ENCODE measurements at regions not wholly inside any gene's neighbourhood (a gene's known extent, or its start where the extent isn't known, plus 50 kb on each side); places are given as distances from the start of the nearest gene placed in this dataset.

DNA sequence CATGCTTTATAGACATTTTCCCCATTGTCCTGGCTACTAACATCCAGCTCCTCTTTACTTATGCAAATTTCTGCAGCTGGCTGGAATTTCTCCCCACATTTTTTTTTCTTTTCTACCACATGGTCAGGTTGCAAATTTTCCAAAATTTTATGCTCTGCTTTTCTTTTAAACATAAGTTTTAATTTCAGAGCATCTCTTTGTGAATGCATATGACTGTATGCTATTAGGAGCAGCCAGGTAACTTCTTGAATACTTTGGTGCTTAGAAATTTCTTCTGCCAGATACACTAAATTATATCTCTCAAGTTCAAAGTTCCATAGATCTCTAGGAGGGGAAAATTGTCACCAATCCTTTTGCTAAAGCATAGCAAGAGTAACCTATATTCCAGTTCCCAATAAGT, 365.9 kb downstream of the LRFN5 start:
- DNase-seq (ENCODE audit: low spot score) = no peak

DNA sequence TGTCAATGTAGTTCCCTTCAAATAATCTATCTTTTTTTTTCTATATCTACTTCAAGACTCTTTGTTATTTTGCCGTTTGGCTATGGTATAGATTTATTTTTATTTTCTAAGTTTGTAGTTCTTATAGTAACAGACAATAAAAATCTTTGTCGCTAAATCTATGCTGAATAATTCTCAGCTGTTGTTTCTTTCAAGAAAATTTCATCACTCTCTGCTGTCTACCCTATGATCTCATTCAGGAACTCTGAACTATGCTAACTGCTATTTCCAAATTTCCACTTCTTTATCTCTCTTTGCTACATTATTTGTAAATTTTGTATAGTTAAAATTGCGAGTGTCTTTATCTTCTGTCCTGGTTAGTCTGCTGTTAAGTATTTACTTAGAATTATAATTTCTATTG, 353.6 kb downstream of the LRFN5 start:
- no peak for DNase-seq (ENCODE audit: low spot score)

GRCh38 chr14:41957459-41957858, 350.8 kb downstream of the LRFN5 start:
- no peak for DNase-seq (ENCODE audit: low spot score)

Data from HuH-7 (cell line).